ENCODE measurements at regions not wholly inside any gene's neighbourhood (a gene's known extent, or its start where the extent isn't known, plus 50 kb on each side); places are given as distances from the start of the nearest gene placed in this dataset.
"Not testable (repeated sequence)": the region's sequence is repeated elsewhere in the genome, so short reads cannot be mapped to it uniquely, and the experiment has no call there.

GRCh38 chr6:10080561-10080960, 334.3 kb downstream of the TFAP2A start:
- ChIA-PET POLR2A (no interaction called here), CTCF (ENCODE audit: low intra/inter-chr PET ratio, low total read pairs) (no interaction called here)
- Histone ChIP-seq H3K9me3 (ENCODE audit: low read length) (no peaks in the 10 kb centered on the region), H3K4me2 (ENCODE audit: low read depth, low read length) (no peak overlapping the region), H2AFZ (ENCODE audit: low read length) (no peak overlapping the region), H3K4me3 (replicated peaks in 1 of 3; ENCODE audit: insufficient read depth in 1 of 3, low read depth in 2 of 3, low read length in 3 of 3) (no peak overlapping the region), H3K79me2 (ENCODE audit: insufficient read depth, low read length) (no peaks in the 10 kb centered on the region), H3K36me3 (replicated peaks in 1 of 2; ENCODE audit: control insufficient read depth in 1 of 2, insufficient read depth in 2 of 2, low read length in 2 of 2) (no peaks in the 10 kb centered on the region), H3K9ac (ENCODE audit: insufficient read depth, low read depth, low read length) (no peak overlapping the region), H3K27ac (ENCODE audit: extremely low read length, insufficient read depth, low read length) (no peak overlapping the region), H3K27me3 (ENCODE audit: control insufficient read depth in 1 of 2, insufficient read depth in 2 of 2, low read length in 2 of 2) (no peaks in the 10 kb centered on the region), H3K4me1 (ENCODE audit: insufficient read depth, low read length) (no peaks in the 10 kb centered on the region), H4K20me1 (ENCODE audit: insufficient read depth, low read length) (no peaks in the 10 kb centered on the region)
- no peak for ATAC-seq
- no peak for DNase-seq (ENCODE audit: low spot score)
- in situ Hi-C loops (cut with HindIII; ENCODE audit: extremely low pct_ligation_motif_present, low pct_unique_long_range_greater_than_20kb) (no loop called here), intact Hi-C loops (cut with micrococcal nuclease; ENCODE audit: unreplicated experiment) (no loop called here)
- FAIRE-seq = no peak
- no TSS peak for BruUV-seq (replicated peaks)
- 30% methylated on average over 4 of the region's 4 CpGs for WGBS (ENCODE audit: low lambda C conversion rate)
- TF ChIP-seq ZNF335 (CRISPR knock-in tag; IDR thresholded peaks at IDR 0.05) (no peak), ZUFSP (CRISPR knock-in tag; IDR thresholded peaks at IDR 0.05; ENCODE audit: borderline replicate concordance) (no peak), CEBPB (IDR thresholded peaks at IDR 0.05; ENCODE audit: borderline replicate concordance, low read depth, low read length) (peak; percentile 74), MAFF (IDR thresholded peaks at IDR 0.05; ENCODE audit: low read depth, low read length) (no peak), TFAP4 (IDR thresholded peaks at IDR 0.05; ENCODE audit: borderline replicate concordance, low read depth) (no peak), ZNF333 (CRISPR knock-in tag; IDR thresholded peaks at IDR 0.05; ENCODE audit: borderline replicate concordance) (no peak)

GRCh38 chr6:10078581-10078980, 336.3 kb downstream of the TFAP2A start:
- H4K20me1 ChIP-seq (ENCODE audit: insufficient read depth, low read length) = no peaks in the 10 kb centered on the region
- DNase-seq (ENCODE audit: low spot score) = no peak
- ChIA-PET CTCF (ENCODE audit: low intra/inter-chr PET ratio, low total read pairs) (no interaction called here), POLR2A (no interaction called here)
- H3K9me3 ChIP-seq (ENCODE audit: low read length) = no peaks in the 10 kb centered on the region
- no peak overlapping the region for H3K4me2 ChIP-seq (ENCODE audit: low read depth, low read length)
- H3K79me2 ChIP-seq (ENCODE audit: insufficient read depth, low read length) = no peaks in the 10 kb centered on the region
- 73% methylated on average over 6 of the region's 6 CpGs for WGBS (ENCODE audit: low lambda C conversion rate)
- H3K9ac ChIP-seq (ENCODE audit: insufficient read depth, low read depth, low read length) = no peak overlapping the region
- BruUV-seq (replicated peaks) = no TSS peak
- H3K27ac ChIP-seq (ENCODE audit: extremely low read length, insufficient read depth, low read length) = no peak overlapping the region
- H3K4me3 ChIP-seq (replicated peaks in 1 of 3; ENCODE audit: insufficient read depth in 1 of 3, low read depth in 2 of 3, low read length in 3 of 3) = no peak overlapping the region
- no peaks in the 10 kb centered on the region for H3K4me1 ChIP-seq (ENCODE audit: insufficient read depth, low read length)
- intact Hi-C loops (cut with micrococcal nuclease; ENCODE audit: unreplicated experiment) (no loop called here), in situ Hi-C loops (cut with HindIII; ENCODE audit: extremely low pct_ligation_motif_present, low pct_unique_long_range_greater_than_20kb) (no loop called here)
- no peak for ATAC-seq
- FAIRE-seq = no peak
- no peak overlapping the region for H2AFZ ChIP-seq (ENCODE audit: low read length)
- TF ChIP-seq AGO1 (IDR thresholded peaks at IDR 0.05; ENCODE audit: low read depth, low read length, poor library complexity, severe bottlenecking) = no peak
- no peaks in the 10 kb centered on the region for H3K27me3 ChIP-seq (ENCODE audit: control insufficient read depth in 1 of 2, insufficient read depth in 2 of 2, low read length in 2 of 2)
- H3K36me3 ChIP-seq (replicated peaks in 1 of 2; ENCODE audit: control insufficient read depth in 1 of 2, insufficient read depth in 2 of 2, low read length in 2 of 2) = no peaks in the 10 kb centered on the region

- DNase-seq (ENCODE audit: low spot score); FAIRE-seq; CTCF ChIA-PET (ENCODE audit: low intra/inter-chr PET ratio, low total read pairs); H2AFZ ChIP-seq (ENCODE audit: low read length); H3K27ac ChIP-seq (ENCODE audit: extremely low read length, insufficient read depth, low read length); BruUV-seq (replicated peaks); H3K9me3 ChIP-seq (ENCODE audit: low read length); H3K9ac ChIP-seq (ENCODE audit: insufficient read depth, low read depth, low read length); H3K4me2 ChIP-seq (ENCODE audit: low read depth, low read length); H3K79me2 ChIP-seq (ENCODE audit: insufficient read depth, low read length); ATAC-seq; H3K27me3 ChIP-seq (ENCODE audit: control insufficient read depth in 1 of 2, insufficient read depth in 2 of 2, low read length in 2 of 2); H3K4me1 ChIP-seq (ENCODE audit: insufficient read depth, low read length); intact Hi-C loops (cut with micrococcal nuclease; ENCODE audit: unreplicated experiment); H3K4me3 ChIP-seq (replicated peaks in 1 of 3; ENCODE audit: insufficient read depth in 1 of 3, low read depth in 2 of 3, low read length in 3 of 3); in situ Hi-C loops (cut with HindIII; ENCODE audit: extremely low pct_ligation_motif_present, low pct_unique_long_range_greater_than_20kb); H4K20me1 ChIP-seq (ENCODE audit: insufficient read depth, low read length); POLR2A ChIA-PET; H3K36me3 ChIP-seq (replicated peaks in 1 of 2; ENCODE audit: control insufficient read depth in 1 of 2, insufficient read depth in 2 of 2, low read length in 2 of 2): not testable (repeated sequence)
- WGBS (ENCODE audit: low lambda C conversion rate) = 94% methylated on average over 29 of the region's 45 CpGs
Observed at GRCh38 chr6:10074726-10075125, 340.1 kb downstream of the TFAP2A start.

Measured in HepG2 (cell line).